ENCODE measurements at regions not wholly inside any gene's neighbourhood (a gene's known extent, or its start where the extent isn't known, plus 50 kb on each side); places are given as distances from the start of the nearest gene placed in this dataset.

GRCh38 chr4:183848805-183849204, 56.3 kb upstream of the STOX2 start:
- H3K4me1 Mint-ChIP-seq = no peaks in the 10 kb centered on the region
- no peak overlapping the region for H2AFZ ChIP-seq (ENCODE audit: insufficient read depth, low read depth, low read length, poor library complexity, severe bottlenecking)
- H3K79me2 ChIP-seq (ENCODE audit: insufficient read depth, low read length) = no peaks in the 10 kb centered on the region
- no peak for TF ChIP-seq CTCF (IDR thresholded peaks at IDR 0.05)
- no peak overlapping the region for H3K27ac ChIP-seq (ENCODE audit: low read depth in 1 of 2, low read length in 2 of 2)
- H3K9ac ChIP-seq (ENCODE audit: insufficient read depth, low read length, poor library complexity, severe bottlenecking) = no peak overlapping the region
- 86% methylated on average over 3 of the region's 3 CpGs for WGBS (ENCODE audit: insufficient coverage)
- peaks cover 0 to 3% (median 2%) of the 10 kb centered on the region in 3 donors for H3K27me3 Mint-ChIP-seq (ENCODE audit: low read depth in 3 of 3)
- H3K36me3 ChIP-seq (replicated peaks in 1 of 2; ENCODE audit: control insufficient read depth in 1 of 2, insufficient read depth in 2 of 2, low read length in 2 of 2) = no peaks in the 10 kb centered on the region
- H3K4me2 ChIP-seq (replicated peaks; ENCODE audit: extremely low read depth, low read length, poor library complexity, severe bottlenecking) = no peak overlapping the region
- H3K9me3 ChIP-seq (replicated peaks in 1 of 2; ENCODE audit: control insufficient read depth in 1 of 2, insufficient read depth in 1 of 2, low read length in 2 of 2) = peaks cover 0 to 2% of the 10 kb centered on the region in 2 donors
- intact Hi-C loops (cut with micrococcal nuclease) = no loop called here
- H3K27me3 ChIP-seq (ENCODE audit: control insufficient read depth in 2 of 2, insufficient read depth in 2 of 2, low read length in 2 of 2) = no peaks in the 10 kb centered on the region
- no peak overlapping the region for H3K4me3 Mint-ChIP-seq
- H3K9me3 Mint-ChIP-seq = peaks cover 2 to 21% (median 8%) of the 10 kb centered on the region in 7 donors
- no peaks in the 10 kb centered on the region for H3K36me3 Mint-ChIP-seq
- H3K4me3 ChIP-seq (replicated peaks in 1 of 3; ENCODE audit: low read depth in 2 of 3, low read length in 3 of 3) = no peak overlapping the region
- H3K4me1 ChIP-seq (ENCODE audit: control insufficient read depth in 1 of 2, insufficient read depth in 2 of 2, low read length in 2 of 2) = no peaks in the 10 kb centered on the region
- DNase-seq = no peak
- no peaks in the 10 kb centered on the region for H4K20me1 ChIP-seq (ENCODE audit: insufficient read depth, low read length)
- no peak overlapping the region for H3K27ac Mint-ChIP-seq

- WGBS (ENCODE audit: insufficient coverage) = 97% methylated on average over 6 of the region's 10 CpGs
- H3K4me3 Mint-ChIP-seq = no peak overlapping the region
- no peak overlapping the region for H3K4me2 ChIP-seq (replicated peaks; ENCODE audit: extremely low read depth, low read length, poor library complexity, severe bottlenecking)
- H3K4me1 ChIP-seq (ENCODE audit: control insufficient read depth in 1 of 2, insufficient read depth in 2 of 2, low read length in 2 of 2) = no peaks in the 10 kb centered on the region
- no peaks in the 10 kb centered on the region for H3K27me3 ChIP-seq (ENCODE audit: control insufficient read depth in 2 of 2, insufficient read depth in 2 of 2, low read length in 2 of 2)
- no peak overlapping the region for H3K4me3 ChIP-seq (replicated peaks in 1 of 3; ENCODE audit: low read depth in 2 of 3, low read length in 3 of 3)
- H3K9me3 Mint-ChIP-seq = peaks cover 0 to 8% (median 2%) of the 10 kb centered on the region in 7 donors
- no peaks in the 10 kb centered on the region for H3K9me3 ChIP-seq (replicated peaks in 1 of 2; ENCODE audit: control insufficient read depth in 1 of 2, insufficient read depth in 1 of 2, low read length in 2 of 2)
- H3K27ac ChIP-seq (ENCODE audit: low read depth in 1 of 2, low read length in 2 of 2) = no peak overlapping the region
- TF ChIP-seq CTCF (IDR thresholded peaks at IDR 0.05) = no peak
- peaks cover 0 to 3% (median 3%) of the 10 kb centered on the region in 3 donors for H3K27me3 Mint-ChIP-seq (ENCODE audit: low read depth in 3 of 3)
- peaks cover 2% of the 10 kb centered on the region for H3K4me1 Mint-ChIP-seq
- H3K79me2 ChIP-seq (ENCODE audit: insufficient read depth, low read length) = no peaks in the 10 kb centered on the region
- no peaks in the 10 kb centered on the region for H3K36me3 Mint-ChIP-seq
- H3K27ac Mint-ChIP-seq = no peak overlapping the region
- H3K9ac ChIP-seq (ENCODE audit: insufficient read depth, low read length, poor library complexity, severe bottlenecking) = no peak overlapping the region
- no peak for DNase-seq
- H2AFZ ChIP-seq (ENCODE audit: insufficient read depth, low read depth, low read length, poor library complexity, severe bottlenecking) = no peak overlapping the region
- no peaks in the 10 kb centered on the region for H4K20me1 ChIP-seq (ENCODE audit: insufficient read depth, low read length)
- no peaks in the 10 kb centered on the region for H3K36me3 ChIP-seq (replicated peaks in 1 of 2; ENCODE audit: control insufficient read depth in 1 of 2, insufficient read depth in 2 of 2, low read length in 2 of 2)
- intact Hi-C loops (cut with micrococcal nuclease) = no loop called here
Observed at GRCh38 chr4:183852910-183853547, 52.1 kb upstream of the STOX2 start.
